Peyer's patch (tissue), 4 donors: ENCODE measurements at regions not wholly inside any gene's neighbourhood (a gene's known extent, or its start where the extent isn't known, plus 50 kb on each side); places are given as distances from the start of the nearest gene placed in this dataset.

Experiments used
- DNase-seq, 3 donors: peaks; one replicate each; pipeline ENCODE4 v3.0.0-alpha.2; 2017 to 2019
- H3K27ac ChIP-seq, 4 donors: fragments of 200-600 bp; sonication (generic); one replicate each; pipeline ENCODE4 v1.5.1; 2016 to 2019
- H3K27me3 ChIP-seq, 2 donors: fragments of 200-600 bp; sonication (generic); one replicate each; pipeline ENCODE4 v1.5.1; 2019
- H3K36me3 ChIP-seq, 3 donors: fragments of 200-600 bp; sonication (generic); one replicate each; pipeline ENCODE4 v1.5.1; 2016 to 2019
- H3K4me1 ChIP-seq, 4 donors: fragments of 200-600 bp; sonication (generic); one replicate each; pipeline ENCODE4 v1.5.1; 2016 to 2019
- H3K4me3 ChIP-seq, 4 donors: fragments of 200-600 bp; sonication (generic); 1 replicate in 3 of 4; 2 replicates in 1 of 4; pipeline ENCODE4 v1.5.1; 2016 to 2019; ENCODE audit warnings: mild to moderate bottlenecking in 1 of 4
- H3K9me3 ChIP-seq, 4 donors: fragments of 200-600 bp; sonication (generic); one replicate each; pipeline ENCODE4 v1.5.1; 2016 to 2019; ENCODE audit warnings: mild to moderate bottlenecking in 1 of 4
- CTCF ChIP-seq, 6 experiments: fragments of 450-650 bp in 4 of 6; fragments of 200-600 bp in 2 of 6; sonication (generic) in 1 of 6; IDR thresholded peaks; one replicate each; pipeline ENCODE4 v1.5.1; 2017 to 2019; ENCODE audit warnings: antibody characterized with exemption in 6 of 6, mild to moderate bottlenecking in 3 of 6, moderate library complexity in 1 of 6
- POLR2A ChIP-seq, 2 donors: fragments of 450-650 bp; IDR thresholded peaks; one replicate each; pipeline ENCODE4 v1.5.1; 2017; ENCODE audit warnings: antibody characterized with exemption in 2 of 2, mild to moderate bottlenecking in 2 of 2, moderate library complexity in 2 of 2

DNA sequence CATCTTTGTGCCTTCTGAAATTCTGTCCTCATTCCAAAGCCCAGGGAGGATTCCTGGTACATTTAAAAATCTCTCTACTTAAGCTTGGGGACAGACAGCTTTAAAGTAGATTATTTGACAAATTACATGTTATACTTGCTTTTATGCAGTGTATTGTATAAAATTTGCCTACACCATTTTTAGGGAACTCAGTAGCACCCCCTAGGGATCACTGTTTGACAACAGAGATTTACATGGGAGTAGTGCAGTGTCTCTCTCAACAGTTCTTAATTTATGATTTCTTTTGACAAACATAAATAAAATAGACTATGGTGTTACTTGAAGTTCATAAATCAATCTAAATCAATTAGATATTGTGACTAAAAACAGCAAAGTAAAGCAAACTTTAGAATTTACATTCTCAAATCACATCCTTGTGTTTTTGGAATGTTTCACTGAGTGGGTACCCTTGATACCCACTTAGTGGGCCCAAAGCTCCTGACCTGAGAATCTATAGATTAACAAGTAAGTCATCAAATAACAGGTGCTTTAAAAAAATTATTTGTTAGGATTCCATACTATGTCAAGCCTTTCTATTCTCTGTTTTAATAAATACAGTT lies 428.8 kb downstream of the DYNC2H1 start:
- TF ChIP-seq CTCF (IDR thresholded peaks at IDR 0.05) (peak in 2 of 6 experiments; percentile 4 to 11), POLR2A (IDR thresholded peaks at IDR 0.05) (no peak)
- Histone ChIP-seq H3K27ac (no peak overlapping the region), H3K27me3 (no peaks in the 10 kb centered on the region), H3K4me1 (no peaks in the 10 kb centered on the region), H3K9me3 (no peaks in the 10 kb centered on the region), H3K4me3 (no peak overlapping the region), H3K36me3 (no peaks in the 10 kb centered on the region)
- no peak for DNase-seq

- Histone ChIP-seq H3K4me3 (no peak overlapping the region), H3K27ac (no peak overlapping the region), H3K36me3 (no peaks in the 10 kb centered on the region), H3K27me3 (no peaks in the 10 kb centered on the region), H3K4me1 (no peaks in the 10 kb centered on the region), H3K9me3 (no peaks in the 10 kb centered on the region)
- no peak for DNase-seq
- TF ChIP-seq POLR2A (IDR thresholded peaks at IDR 0.05) (no peak), CTCF (IDR thresholded peaks at IDR 0.05) (no peak)
These were observed 429.9 kb downstream of the DYNC2H1 start for GRCh38 chr11:103539166-103539565.

DNA sequence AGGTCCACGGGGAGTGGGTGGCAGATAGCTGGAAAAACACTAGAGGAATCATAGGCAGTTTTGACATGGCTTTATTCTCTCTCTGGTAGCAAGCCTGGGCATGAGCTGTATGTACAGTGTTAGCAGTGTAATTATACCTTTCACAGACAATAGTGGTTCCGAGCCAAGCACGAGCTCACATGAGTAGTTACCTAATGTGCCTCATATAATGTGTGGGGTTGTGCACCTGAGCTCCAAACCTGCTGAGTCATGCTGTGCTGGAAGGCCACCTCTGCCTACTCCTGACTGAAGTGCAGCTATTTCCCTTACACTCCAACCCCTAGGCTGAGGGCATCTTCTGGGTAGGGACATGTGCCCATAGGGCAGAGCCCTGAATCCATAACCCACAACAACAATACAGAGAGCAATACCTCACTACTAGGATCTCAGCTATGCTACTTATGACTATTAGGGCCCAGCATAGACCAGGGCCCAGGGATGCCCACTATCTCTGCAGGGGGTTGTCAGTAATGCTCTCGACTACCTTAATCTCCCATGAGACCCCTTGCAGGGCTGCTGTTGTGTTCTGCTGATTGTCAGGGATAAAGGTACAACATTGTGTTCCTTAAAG lies 432.1 kb downstream of the DYNC2H1 start:
- TF ChIP-seq CTCF (IDR thresholded peaks at IDR 0.05) (no peak), POLR2A (IDR thresholded peaks at IDR 0.05) (no peak)
- Histone ChIP-seq H3K9me3 (no peaks in the 10 kb centered on the region), H3K27ac (no peak overlapping the region), H3K27me3 (no peaks in the 10 kb centered on the region), H3K4me1 (no peaks in the 10 kb centered on the region), H3K36me3 (no peaks in the 10 kb centered on the region), H3K4me3 (no peak overlapping the region)
- no peak for DNase-seq

- TF ChIP-seq POLR2A (IDR thresholded peaks at IDR 0.05), result no peak
- TF ChIP-seq CTCF (IDR thresholded peaks at IDR 0.05), result no peak
- Histone ChIP-seq H3K27ac (no peak overlapping the region), H3K4me3 (no peak overlapping the region), H3K4me1 (no peaks in the 10 kb centered on the region), H3K9me3 (no peaks in the 10 kb centered on the region), H3K36me3 (no peaks in the 10 kb centered on the region), H3K27me3 (no peaks in the 10 kb centered on the region)
- DNase-seq, result no peak
These were observed 433.6 kb downstream of the DYNC2H1 start for GRCh38 chr11:103542851-103543250.

- no peaks in the 10 kb centered on the region for H3K36me3 ChIP-seq
- H3K27me3 ChIP-seq, result no peaks in the 10 kb centered on the region
- TF ChIP-seq CTCF (IDR thresholded peaks at IDR 0.05) (no peak), POLR2A (IDR thresholded peaks at IDR 0.05) (no peak)
- H3K4me1 ChIP-seq, result no peaks in the 10 kb centered on the region
- no peak overlapping the region for H3K4me3 ChIP-seq
- DNase-seq, result no peak
- H3K27ac ChIP-seq, result no peak overlapping the region
- no peaks in the 10 kb centered on the region for H3K9me3 ChIP-seq
These were observed 434.2 kb downstream of the DYNC2H1 start for GRCh38 chr11:103543456-103543855.
